Thyroid gland (tissue), 4 donors: ENCODE measurements at regions not wholly inside any gene's neighbourhood (a gene's known extent, or its start where the extent isn't known, plus 50 kb on each side); places are given as distances from the start of the nearest gene placed in this dataset.

Experiments used
- DNase-seq, 2 donors: peaks; one replicate each; pipeline ENCODE4 v3.0.0-alpha.2; 2019
- H3K27ac ChIP-seq, 3 donors: fragments of 200-600 bp; sonication (generic); 1 replicate in 2 of 3; 2 replicates in 1 of 3; pipeline ENCODE4 v1.5.1; 2016 to 2019; ENCODE audit warnings: mild to moderate bottlenecking in 1 of 3, moderate library complexity in 1 of 3
- H3K27me3 ChIP-seq: fragments of 200-600 bp; sonication (generic); one replicate; pipeline ENCODE4 v1.5.1; 2019
- H3K36me3 ChIP-seq, 2 donors: fragments of 200-600 bp; sonication (generic); one replicate each; pipeline ENCODE4 v1.5.1; 2016 to 2019
- H3K4me1 ChIP-seq, 2 donors: fragments of 200-600 bp; sonication (generic); one replicate each; pipeline ENCODE4 v1.5.1; 2017 to 2019
- H3K4me3 ChIP-seq, 3 donors: fragments of 200-600 bp; sonication (generic); replicated peaks in 1 of 3; 1 replicate in 2 of 3; 2 replicates in 1 of 3; pipeline ENCODE4 v1.5.1; 2016; ENCODE audit warnings: mild to moderate bottlenecking in 1 of 3
- H3K9me3 ChIP-seq: fragments of 200-600 bp; sonication (generic); one replicate; pipeline ENCODE4 v1.5.1; 2017
- CTCF ChIP-seq, 6 experiments: fragments of 200-600 bp in 3 of 6; fragments of 450-650 bp in 3 of 6; sonication (generic) in 3 of 6; IDR thresholded peaks; one replicate each; pipeline ENCODE4 v1.5.1; 2016 to 2019; ENCODE audit warnings: antibody characterized with exemption in 6 of 6, mild to moderate bottlenecking in 2 of 6, inconsistent platforms in 1 of 6, moderate library complexity in 1 of 6
- POLR2A ChIP-seq, 2 donors: fragments of 450-650 bp; IDR thresholded peaks; one replicate each; pipeline ENCODE4 v1.6.1; 2017; ENCODE audit warnings: antibody characterized with exemption in 2 of 2, mild to moderate bottlenecking in 2 of 2, moderate library complexity in 1 of 2
- WGBS, 2 donors: methylation state at CpG; one replicate each; pipeline ENCODE4 v1.1.5; 2017; 5-methylcytosine and 5-hydroxymethylcytosine counted together
- intact Hi-C: fragments of 100-400 bp; cut with DNase I; formaldehyde crosslinking; loops from one replicate; pipeline ENCODE4 v1.15.1; 2023

GRCh38 chr1:106868828-106869227, 187.6 kb upstream of the PRMT6 start:
- no peaks in the 10 kb centered on the region for H3K36me3 ChIP-seq
- no peaks in the 10 kb centered on the region for H3K4me1 ChIP-seq
- H3K27ac ChIP-seq: no peak overlapping the region
- H3K27me3 ChIP-seq: no peaks in the 10 kb centered on the region
- no peak for DNase-seq
- intact Hi-C loops: no loop called here
- no peak for TF ChIP-seq CTCF (IDR thresholded peaks at IDR 0.05)
- TF ChIP-seq POLR2A (IDR thresholded peaks at IDR 0.05): no peak
- no peak overlapping the region for H3K4me3 ChIP-seq
- 67 to 94% methylated on average over 1 of the region's 1 CpG for WGBS, 2 donors
- no peaks in the 10 kb centered on the region for H3K9me3 ChIP-seq

GRCh38 chr1:106875622-106876021, 180.9 kb upstream of the PRMT6 start:
- no peak overlapping the region for H3K4me3 ChIP-seq
- no peaks in the 10 kb centered on the region for H3K27me3 ChIP-seq
- 27 to 31% methylated on average over 1 of the region's 1 CpG for WGBS, 2 donors
- H3K27ac ChIP-seq: no peak overlapping the region
- H3K36me3 ChIP-seq: no peaks in the 10 kb centered on the region
- H3K4me1 ChIP-seq: no peaks in the 10 kb centered on the region
- no peak for DNase-seq
- intact Hi-C loops: no loop called here
- TF ChIP-seq CTCF (IDR thresholded peaks at IDR 0.05) (no peak), POLR2A (IDR thresholded peaks at IDR 0.05) (no peak)
- H3K9me3 ChIP-seq: no peaks in the 10 kb centered on the region

- no peaks in the 10 kb centered on the region for H3K9me3 ChIP-seq
- no peaks in the 10 kb centered on the region for H3K36me3 ChIP-seq
- no peak overlapping the region for H3K4me3 ChIP-seq
- intact Hi-C loops: no loop called here
- H3K27me3 ChIP-seq: no peaks in the 10 kb centered on the region
- no peak for DNase-seq
- WGBS, 2 donors: 53 to 57% methylated on average over 3 of the region's 3 CpGs
- no peak for TF ChIP-seq POLR2A (IDR thresholded peaks at IDR 0.05)
- no peak for TF ChIP-seq CTCF (IDR thresholded peaks at IDR 0.05)
- H3K4me1 ChIP-seq: no peaks in the 10 kb centered on the region
- no peak overlapping the region for H3K27ac ChIP-seq
Observed at GRCh38 chr1:106876384-106876783, 180.1 kb upstream of the PRMT6 start.

GRCh38 chr1:106879538-106879937, 176.9 kb upstream of the PRMT6 start:
- peak; percentile 30 to 61 for DNase-seq
- Histone ChIP-seq H3K36me3 (no peaks in the 10 kb centered on the region), H3K4me3 (no peak overlapping the region), H3K27ac (no peak overlapping the region), H3K4me1 (no peaks in the 10 kb centered on the region), H3K27me3 (no peaks in the 10 kb centered on the region), H3K9me3 (no peaks in the 10 kb centered on the region)
- TF ChIP-seq CTCF (IDR thresholded peaks at IDR 0.05) (no peak), POLR2A (IDR thresholded peaks at IDR 0.05) (no peak)
- intact Hi-C loops: no loop called here
- WGBS, 2 donors: 22 to 46% methylated on average over 3 of the region's 3 CpGs

GRCh38 chr1:106880226-106880625, 176.2 kb upstream of the PRMT6 start:
- no peak overlapping the region for H3K27ac ChIP-seq
- no peak overlapping the region for H3K4me3 ChIP-seq
- peak; percentile 11 to 45 for DNase-seq
- no peaks in the 10 kb centered on the region for H3K9me3 ChIP-seq
- 46 to 60% methylated on average over 3 of the region's 3 CpGs for WGBS, 2 donors
- intact Hi-C loops: no loop called here
- no peaks in the 10 kb centered on the region for H3K4me1 ChIP-seq
- no peaks in the 10 kb centered on the region for H3K27me3 ChIP-seq
- TF ChIP-seq CTCF (IDR thresholded peaks at IDR 0.05): no peak
- TF ChIP-seq POLR2A (IDR thresholded peaks at IDR 0.05): no peak
- no peaks in the 10 kb centered on the region for H3K36me3 ChIP-seq
